SH-SY5Y (cell line): ENCODE measurements at regions not wholly inside any gene's neighbourhood (a gene's known extent, or its start where the extent isn't known, plus 50 kb on each side); places are given as distances from the start of the nearest gene placed in this dataset.

Experiments used
- GATA2 ChIP-seq: IDR thresholded peaks from 2 replicates; pipeline ENCODE4 v1.6.1; 2011; ENCODE audit warnings: mild to moderate bottlenecking, low read depth, low read length
- GATA3 ChIP-seq: IDR thresholded peaks from 2 replicates; pipeline ENCODE4 v1.6.1; 2011; ENCODE audit warnings: low read depth, mild to moderate bottlenecking, low read length, moderate library complexity

GRCh38 chr2:16184341-16184890 is 244.1 kb downstream of the MYCN start:
- TF ChIP-seq GATA2 (no peak), GATA3 (no peak)
